ENCODE measurements at regions not wholly inside any gene's neighbourhood (a gene's known extent, or its start where the extent isn't known, plus 50 kb on each side); places are given as distances from the start of the nearest gene placed in this dataset.
"Not testable (repeated sequence)": the region's sequence is repeated elsewhere in the genome, so short reads cannot be mapped to it uniquely, and the experiment has no call there.

DNA sequence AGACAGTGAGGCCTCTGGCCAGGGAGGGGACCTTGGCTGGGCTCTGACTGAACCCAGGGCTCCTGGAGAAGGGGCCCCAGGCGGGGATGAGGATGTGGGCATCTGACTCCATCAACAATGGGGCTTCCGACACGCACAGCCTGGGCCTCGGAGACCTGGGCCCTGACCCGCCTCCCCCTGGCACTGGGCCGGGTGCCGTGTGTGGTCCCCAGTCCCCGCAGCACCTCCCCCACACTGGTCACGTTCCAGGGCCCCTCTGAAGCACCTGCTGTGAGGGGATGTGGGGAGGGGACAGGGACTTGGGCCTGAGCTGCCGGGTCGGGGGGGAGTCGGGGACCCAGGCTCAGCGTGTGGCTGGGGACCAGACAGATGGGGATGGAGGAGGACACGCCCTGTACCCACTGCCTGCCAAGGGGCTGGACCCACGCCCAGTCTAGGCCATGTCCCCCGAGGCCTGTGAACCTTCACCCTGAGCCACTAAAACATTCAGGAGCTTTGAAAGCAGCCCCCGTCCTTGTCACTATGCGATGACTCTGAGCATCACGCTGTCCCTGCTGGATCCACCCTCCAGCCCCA lies 165.8 kb downstream of the TMEM121 start:
- DNase-seq (ENCODE audit: low read depth in 2 of 2) = not testable (repeated sequence)

- DNase-seq (ENCODE audit: low read depth in 2 of 2) = no peak
These were observed 168.6 kb downstream of the TMEM121 start for GRCh38 chr14:105694961-105695360.

DNA sequence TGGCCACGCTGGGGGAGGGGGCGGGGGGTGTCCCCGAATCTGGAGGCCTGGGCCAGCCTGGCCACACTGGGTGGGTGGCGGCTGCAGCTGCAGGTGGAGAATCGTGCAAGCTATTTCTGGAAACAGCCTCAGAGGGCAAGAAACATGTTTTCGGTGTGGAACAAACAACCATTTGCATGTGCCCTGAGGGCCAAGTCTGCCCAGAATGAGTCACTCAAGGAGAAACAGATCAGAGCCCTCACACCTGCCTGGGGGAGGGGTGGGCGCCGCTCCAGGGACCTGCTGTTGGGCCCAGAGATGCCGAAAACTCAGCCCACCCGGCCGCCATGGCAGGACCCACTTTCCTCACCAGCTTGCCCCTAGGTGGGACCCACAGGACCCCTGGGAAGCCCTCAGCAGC lies 170.0 kb downstream of the TMEM121 start:
- DNase-seq (ENCODE audit: low read depth in 2 of 2) = not testable (repeated sequence)

DNA sequence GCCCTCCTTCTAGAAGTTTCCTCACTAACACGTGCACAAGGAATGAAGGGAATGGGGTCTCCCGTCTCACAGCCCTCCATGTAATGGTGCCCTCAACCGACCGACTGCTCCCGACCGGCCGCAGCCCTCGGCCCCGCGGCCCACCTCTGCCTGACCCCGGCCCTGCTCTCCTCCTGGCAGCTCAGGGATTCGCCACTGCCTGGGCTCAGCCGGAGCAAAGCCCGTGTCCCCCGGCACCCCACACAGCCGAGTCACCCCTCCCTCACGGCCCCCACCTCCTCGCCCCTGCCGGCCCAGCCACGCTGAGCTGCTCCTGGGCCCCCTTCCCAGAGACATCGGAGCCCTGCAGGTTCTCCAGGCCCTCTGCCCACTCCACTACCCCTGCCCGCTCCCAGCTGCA lies 171.0 kb downstream of the TMEM121 start:
- DNase-seq (ENCODE audit: low read depth in 2 of 2) = not testable (repeated sequence)

DNA sequence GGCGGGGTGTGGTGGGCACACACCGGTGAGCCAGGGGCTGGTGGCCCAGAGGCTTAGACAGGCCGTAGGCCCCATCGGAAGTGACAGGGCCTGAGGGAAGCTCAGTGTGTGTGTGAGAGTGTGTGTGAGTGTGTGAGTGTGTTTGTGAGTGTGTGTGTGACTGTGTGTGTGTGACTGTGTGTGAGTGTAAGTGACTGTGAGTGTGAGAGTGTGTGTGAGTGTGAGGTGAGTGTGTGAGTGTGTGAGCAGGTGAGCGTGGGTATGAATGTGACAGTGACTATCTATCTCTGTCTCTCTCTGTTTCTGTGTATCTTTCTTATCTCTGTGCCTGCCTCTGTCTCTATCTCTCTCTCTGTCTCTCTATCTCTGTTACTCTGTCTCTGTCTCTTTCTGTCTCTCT lies 171.6 kb downstream of the TMEM121 start:
- DNase-seq (ENCODE audit: low read depth in 2 of 2) = not testable (repeated sequence)

- not testable (repeated sequence) for DNase-seq (ENCODE audit: low read depth in 2 of 2)
These were observed 172.7 kb downstream of the TMEM121 start for GRCh38 chr14:105698940-105699556.

- DNase-seq (ENCODE audit: low read depth in 2 of 2) = not testable (repeated sequence)
These were observed 173.3 kb downstream of the TMEM121 start for GRCh38 chr14:105699706-105700105.

DNA sequence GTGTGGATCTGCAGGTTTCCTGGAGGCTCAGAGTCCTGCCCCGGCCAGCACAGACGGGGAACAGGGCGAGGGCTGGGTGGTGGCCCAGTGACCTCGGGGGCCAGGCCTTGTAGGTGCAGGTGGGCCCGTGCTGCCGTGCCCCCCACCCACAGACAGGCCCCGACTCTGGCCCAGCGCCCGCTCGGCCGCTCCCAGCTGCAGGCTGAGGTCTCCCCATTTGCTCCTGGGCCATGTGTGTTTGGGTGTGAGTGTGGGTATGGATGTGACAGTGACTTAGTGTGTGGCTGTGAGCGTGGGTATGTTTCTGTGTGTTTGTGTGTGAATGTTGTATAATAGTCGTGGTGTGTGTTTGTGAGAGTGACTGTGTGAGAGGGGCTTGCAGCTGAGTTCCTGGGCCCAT lies 173.8 kb downstream of the TMEM121 start:
- not testable (repeated sequence) for DNase-seq (ENCODE audit: low read depth in 2 of 2)

DNA sequence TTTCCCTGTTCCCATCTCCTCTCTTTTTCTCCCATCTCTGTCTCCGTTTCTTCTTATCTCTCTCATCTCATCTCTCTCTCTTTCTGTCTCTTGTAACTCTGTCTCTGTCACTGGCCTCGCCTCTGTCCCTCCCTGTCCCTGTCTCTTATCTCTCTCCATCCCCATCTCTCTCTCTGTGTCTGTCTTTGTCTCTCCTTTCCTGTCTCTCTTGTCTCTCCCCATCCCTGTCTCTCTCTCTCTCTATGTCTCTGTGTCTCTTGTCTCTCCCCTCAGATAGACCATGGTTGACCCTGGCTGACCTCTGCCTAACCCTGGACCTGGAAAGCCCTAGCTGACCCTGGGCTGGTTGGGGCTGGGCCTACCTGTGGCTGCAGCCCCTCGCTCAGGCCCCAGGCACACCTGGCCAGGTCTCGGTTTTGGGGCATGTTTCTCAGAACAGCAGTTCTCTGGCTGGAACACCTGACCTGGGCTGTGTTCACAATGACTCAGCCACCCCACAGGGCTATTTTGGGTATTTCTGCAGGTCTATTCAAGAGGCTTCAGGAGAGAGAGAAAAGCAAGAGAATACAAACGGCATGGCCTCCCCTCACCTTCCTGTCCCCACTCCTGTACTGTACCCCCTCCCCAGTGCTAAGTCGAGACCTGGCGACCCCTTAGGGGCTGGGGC lies 174.4 kb downstream of the TMEM121 start:
- no peak for DNase-seq (ENCODE audit: low read depth in 2 of 2)

GRCh38 chr14:105701456-105702274 lies 175.3 kb downstream of the TMEM121 start:
- no peak for DNase-seq (ENCODE audit: low read depth in 2 of 2)

- DNase-seq (ENCODE audit: low read depth in 2 of 2) = no peak
These were observed 176.0 kb downstream of the TMEM121 start for GRCh38 chr14:105702275-105702817.

GRCh38 chr14:105703044-105703665 lies 176.8 kb downstream of the TMEM121 start:
- DNase-seq (ENCODE audit: low read depth in 2 of 2) = not testable (repeated sequence)

GRCh38 chr14:105704091-105704490 lies 177.7 kb downstream of the TMEM121 start:
- DNase-seq (ENCODE audit: low read depth in 2 of 2) = not testable (repeated sequence)

- not testable (repeated sequence) for DNase-seq (ENCODE audit: low read depth in 2 of 2)
These were observed 178.1 kb downstream of the TMEM121 start for GRCh38 chr14:105704492-105704891.

DNA sequence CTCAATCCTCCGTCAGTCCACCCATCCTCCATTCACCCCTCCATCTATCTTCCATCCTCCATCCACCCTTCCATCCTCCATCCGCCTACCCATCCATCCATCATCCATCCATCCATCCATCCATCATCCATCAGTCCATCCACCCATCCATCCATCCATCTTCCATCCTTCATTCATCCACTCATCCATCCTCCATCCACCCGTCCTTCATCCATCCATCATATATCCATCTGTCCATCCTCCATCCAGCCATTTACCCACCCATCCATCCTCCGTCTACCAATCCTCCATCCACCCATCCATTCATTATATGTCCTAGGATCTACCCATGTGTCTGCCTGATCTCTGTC lies 179.1 kb downstream of the TMEM121 start:
- DNase-seq (ENCODE audit: low read depth in 2 of 2) = not testable (repeated sequence)

DNA sequence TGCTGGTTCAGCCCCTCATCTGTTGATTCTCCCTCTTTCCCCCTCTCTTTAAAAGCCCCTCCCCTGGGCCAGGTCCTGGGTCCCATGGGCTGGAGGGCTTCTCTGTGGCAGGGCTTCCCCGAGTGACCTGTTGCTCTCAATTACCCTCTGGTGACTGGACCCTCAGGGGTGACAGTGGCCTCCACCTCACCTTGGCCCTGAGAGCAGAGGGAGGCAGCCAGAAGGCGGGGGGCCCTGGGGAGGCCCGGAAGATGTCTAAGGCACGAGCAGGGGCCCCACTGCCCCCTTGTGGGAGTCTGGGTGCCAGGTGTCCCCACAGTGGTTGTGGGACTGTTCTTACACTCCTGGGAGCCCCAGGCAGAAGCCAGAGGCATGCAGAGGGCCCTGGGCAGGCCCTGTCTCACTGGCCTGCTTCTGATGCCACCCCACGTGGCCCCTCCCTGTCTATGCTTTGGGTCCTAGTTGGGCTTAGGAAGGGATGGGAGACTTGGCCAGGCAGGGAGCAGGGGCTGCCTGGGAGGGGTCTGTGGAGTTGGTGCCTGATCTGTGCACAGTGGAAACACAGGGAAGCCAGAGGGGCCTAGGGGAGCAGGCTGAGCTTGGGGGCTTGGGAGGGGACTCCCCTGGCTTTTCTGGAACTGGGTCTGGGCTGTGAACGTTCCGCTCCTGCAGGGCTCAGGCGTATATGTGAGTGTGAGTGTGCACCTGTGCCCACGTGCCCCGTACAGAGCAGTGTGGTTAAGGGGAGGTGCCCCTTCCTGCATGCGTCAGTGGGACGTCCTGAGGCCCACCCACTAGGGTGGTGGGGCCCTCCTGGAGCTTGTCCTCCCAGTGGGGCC lies 179.7 kb downstream of the TMEM121 start:
- not testable (repeated sequence) for DNase-seq (ENCODE audit: low read depth in 2 of 2)

DNA sequence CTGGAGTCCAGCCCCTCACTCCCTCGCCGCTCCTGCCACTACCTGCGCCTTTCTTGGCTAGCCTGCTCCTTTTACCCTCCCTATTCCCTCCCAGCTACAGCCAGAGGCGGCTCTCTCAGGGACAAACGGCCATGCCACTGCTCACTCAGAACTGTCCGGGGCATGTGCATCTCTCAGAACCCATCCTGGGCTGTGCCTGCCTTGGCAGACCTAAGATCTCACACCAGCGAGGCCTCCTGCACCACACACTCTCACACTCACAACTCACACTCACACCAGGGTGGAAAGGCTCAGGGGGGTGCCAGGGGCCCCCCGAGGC lies 180.3 kb downstream of the TMEM121 start:
- not testable (repeated sequence) for DNase-seq (ENCODE audit: low read depth in 2 of 2)

GRCh38 chr14:105707099-105707498 lies 180.7 kb downstream of the TMEM121 start:
- DNase-seq (ENCODE audit: low read depth in 2 of 2) = not testable (repeated sequence)

GRCh38 chr14:105707723-105708151 lies 181.4 kb downstream of the TMEM121 start:
- not testable (repeated sequence) for DNase-seq (ENCODE audit: low read depth in 2 of 2)

DNA sequence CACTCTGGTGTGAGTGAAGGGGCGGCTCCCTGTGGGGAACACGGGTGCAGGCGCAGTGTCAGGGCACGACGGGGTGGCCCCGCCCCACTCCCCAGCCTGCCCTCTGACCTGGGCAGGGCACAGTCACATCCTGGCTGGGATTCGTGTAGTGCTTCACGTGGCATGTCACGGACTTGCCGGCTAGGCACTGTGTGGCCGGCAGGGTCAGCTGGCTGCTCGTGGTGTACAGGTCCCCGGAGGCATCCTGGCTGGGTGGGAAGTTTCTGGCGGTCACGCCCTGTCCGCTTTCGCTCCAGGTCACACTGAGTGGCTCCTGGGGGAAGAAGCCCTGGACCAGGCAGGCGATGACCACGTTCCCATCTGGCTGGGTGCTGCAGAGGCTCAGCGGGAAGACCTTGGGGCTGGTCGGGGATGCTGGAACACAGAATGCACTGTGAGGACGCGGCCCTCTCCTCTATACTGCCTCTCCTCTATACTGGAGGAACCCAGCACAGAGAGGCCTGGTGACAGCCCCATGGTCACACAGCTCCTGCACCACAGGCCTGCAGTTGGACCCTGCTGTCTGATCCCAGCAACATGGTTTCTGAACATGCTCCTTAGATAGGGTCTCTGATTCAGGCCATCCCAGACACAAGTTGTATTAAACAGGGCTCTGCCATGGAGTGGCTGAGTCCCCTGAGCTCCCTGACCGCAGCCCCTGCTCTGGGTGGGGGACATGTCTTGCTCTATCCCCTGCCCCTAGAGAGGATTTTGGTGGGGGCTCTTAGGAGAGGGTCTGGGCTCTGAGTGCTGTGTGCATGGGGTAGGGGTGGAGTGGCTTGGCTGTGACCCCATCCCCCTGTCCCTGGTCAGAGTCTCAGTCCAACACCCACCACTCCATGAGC lies 182.1 kb downstream of the TMEM121 start:
- not testable (repeated sequence) for DNase-seq (ENCODE audit: low read depth in 2 of 2)
